ENCODE measurements at regions not wholly inside any gene's neighbourhood (a gene's known extent, or its start where the extent isn't known, plus 50 kb on each side); places are given as distances from the start of the nearest gene placed in this dataset.

- no peaks in the 10 kb centered on the region for H3K36me3 ChIP-seq (ENCODE audit: control insufficient read depth, insufficient read depth, low read length)
Observed at GRCh38 chr16:17983847-17984639, 352.5 kb downstream of the NPIPA8 start.

GRCh38 chr16:17983114-17983513, 353.4 kb downstream of the NPIPA8 start:
- Histone ChIP-seq H3K27ac (ENCODE audit: low read depth, low read length) (no peak overlapping the region), H3K4me3 (ENCODE audit: low read depth, low read length) (no peak overlapping the region), H3K36me3 (ENCODE audit: control insufficient read depth, insufficient read depth, low read length) (no peaks in the 10 kb centered on the region), H3K9me3 (ENCODE audit: control insufficient read depth, insufficient read depth, low read depth, low read length) (no peaks in the 10 kb centered on the region), H3K4me1 (ENCODE audit: control insufficient read depth, insufficient read depth, low read length) (no peaks in the 10 kb centered on the region), H3K9ac (ENCODE audit: low read length) (no peak overlapping the region), H3K27me3 (ENCODE audit: control insufficient read depth, insufficient read depth, low read length) (no peaks in the 10 kb centered on the region)

More at GRCh38 chr16:17983847-17984639, 352.5 kb downstream of the NPIPA8 start:
- no peak overlapping the region for H3K27ac ChIP-seq (ENCODE audit: low read depth, low read length)
- no peaks in the 10 kb centered on the region for H3K4me1 ChIP-seq (ENCODE audit: control insufficient read depth, insufficient read depth, low read length)
- no peak overlapping the region for H3K9ac ChIP-seq (ENCODE audit: low read length)
- no peaks in the 10 kb centered on the region for H3K27me3 ChIP-seq (ENCODE audit: control insufficient read depth, insufficient read depth, low read length)
- no peak overlapping the region for H3K4me3 ChIP-seq (ENCODE audit: low read depth, low read length)
- no peaks in the 10 kb centered on the region for H3K9me3 ChIP-seq (ENCODE audit: control insufficient read depth, insufficient read depth, low read depth, low read length)

GRCh38 chr16:17977260-17977659, 359.3 kb downstream of the NPIPA8 start:
- no peak overlapping the region for H3K27ac ChIP-seq (ENCODE audit: low read depth, low read length)
- no peaks in the 10 kb centered on the region for H3K36me3 ChIP-seq (ENCODE audit: control insufficient read depth, insufficient read depth, low read length)
- no peaks in the 10 kb centered on the region for H3K9me3 ChIP-seq (ENCODE audit: control insufficient read depth, insufficient read depth, low read depth, low read length)
- H3K4me3 ChIP-seq (ENCODE audit: low read depth, low read length) = no peak overlapping the region
- H3K27me3 ChIP-seq (ENCODE audit: control insufficient read depth, insufficient read depth, low read length) = no peaks in the 10 kb centered on the region
- H3K4me1 ChIP-seq (ENCODE audit: control insufficient read depth, insufficient read depth, low read length) = no peaks in the 10 kb centered on the region
- H3K9ac ChIP-seq (ENCODE audit: low read length) = no peak overlapping the region

GRCh38 chr16:17972460-17972943, 364.0 kb downstream of the NPIPA8 start:
- H3K9me3 ChIP-seq (ENCODE audit: control insufficient read depth, insufficient read depth, low read depth, low read length) = peaks cover 4% of the 10 kb centered on the region
- H3K4me3 ChIP-seq (ENCODE audit: low read depth, low read length) = no peak overlapping the region
- no peak overlapping the region for H3K27ac ChIP-seq (ENCODE audit: low read depth, low read length)
- H3K9ac ChIP-seq (ENCODE audit: low read length) = no peak overlapping the region
- no peaks in the 10 kb centered on the region for H3K36me3 ChIP-seq (ENCODE audit: control insufficient read depth, insufficient read depth, low read length)
- no peaks in the 10 kb centered on the region for H3K27me3 ChIP-seq (ENCODE audit: control insufficient read depth, insufficient read depth, low read length)
- H3K4me1 ChIP-seq (ENCODE audit: control insufficient read depth, insufficient read depth, low read length) = no peaks in the 10 kb centered on the region

- Histone ChIP-seq H3K27me3 (ENCODE audit: control insufficient read depth, insufficient read depth, low read length) (no peaks in the 10 kb centered on the region), H3K4me3 (ENCODE audit: low read depth, low read length) (no peak overlapping the region), H3K9me3 (ENCODE audit: control insufficient read depth, insufficient read depth, low read depth, low read length) (peaks cover 10% of the 10 kb centered on the region), H3K36me3 (ENCODE audit: control insufficient read depth, insufficient read depth, low read length) (no peaks in the 10 kb centered on the region), H3K27ac (ENCODE audit: low read depth, low read length) (no peak overlapping the region), H3K9ac (ENCODE audit: low read length) (no peak overlapping the region), H3K4me1 (ENCODE audit: control insufficient read depth, insufficient read depth, low read length) (no peaks in the 10 kb centered on the region)
Observed at GRCh38 chr16:17970816-17971331, 365.7 kb downstream of the NPIPA8 start.

- Histone ChIP-seq H3K36me3 (ENCODE audit: control insufficient read depth, insufficient read depth, low read length) (no peaks in the 10 kb centered on the region), H3K27me3 (ENCODE audit: control insufficient read depth, insufficient read depth, low read length) (no peaks in the 10 kb centered on the region), H3K9me3 (ENCODE audit: control insufficient read depth, insufficient read depth, low read depth, low read length) (peaks cover 10% of the 10 kb centered on the region), H3K4me1 (ENCODE audit: control insufficient read depth, insufficient read depth, low read length) (no peaks in the 10 kb centered on the region), H3K9ac (ENCODE audit: low read length) (no peak overlapping the region), H3K27ac (ENCODE audit: low read depth, low read length) (no peak overlapping the region), H3K4me3 (ENCODE audit: low read depth, low read length) (no peak overlapping the region)
Observed at GRCh38 chr16:17970157-17970765, 366.3 kb downstream of the NPIPA8 start.

- Histone ChIP-seq H3K36me3 (ENCODE audit: control insufficient read depth, insufficient read depth, low read length) (no peaks in the 10 kb centered on the region), H3K27ac (ENCODE audit: low read depth, low read length) (no peak overlapping the region), H3K27me3 (ENCODE audit: control insufficient read depth, insufficient read depth, low read length) (no peaks in the 10 kb centered on the region), H3K9ac (ENCODE audit: low read length) (no peak overlapping the region), H3K9me3 (ENCODE audit: control insufficient read depth, insufficient read depth, low read depth, low read length) (peaks cover 17% of the 10 kb centered on the region), H3K4me3 (ENCODE audit: low read depth, low read length) (no peak overlapping the region), H3K4me1 (ENCODE audit: control insufficient read depth, insufficient read depth, low read length) (no peaks in the 10 kb centered on the region)
Observed at GRCh38 chr16:17965133-17965900, 371.2 kb downstream of the NPIPA8 start.

GRCh38 chr16:17964196-17964595, 372.3 kb downstream of the NPIPA8 start:
- H3K36me3 ChIP-seq (ENCODE audit: control insufficient read depth, insufficient read depth, low read length) = no peaks in the 10 kb centered on the region
- no peak overlapping the region for H3K4me3 ChIP-seq (ENCODE audit: low read depth, low read length)
- H3K9me3 ChIP-seq (ENCODE audit: control insufficient read depth, insufficient read depth, low read depth, low read length) = peaks cover 21% of the 10 kb centered on the region
- no peaks in the 10 kb centered on the region for H3K4me1 ChIP-seq (ENCODE audit: control insufficient read depth, insufficient read depth, low read length)
- H3K27me3 ChIP-seq (ENCODE audit: control insufficient read depth, insufficient read depth, low read length) = no peaks in the 10 kb centered on the region
- no peak overlapping the region for H3K9ac ChIP-seq (ENCODE audit: low read length)
- H3K27ac ChIP-seq (ENCODE audit: low read depth, low read length) = no peak overlapping the region

GRCh38 chr16:17963185-17963836, 373.2 kb downstream of the NPIPA8 start:
- peaks cover 20% of the 10 kb centered on the region for H3K9me3 ChIP-seq (ENCODE audit: control insufficient read depth, insufficient read depth, low read depth, low read length)
- no peak overlapping the region for H3K9ac ChIP-seq (ENCODE audit: low read length)
- H3K4me1 ChIP-seq (ENCODE audit: control insufficient read depth, insufficient read depth, low read length) = no peaks in the 10 kb centered on the region
- H3K27ac ChIP-seq (ENCODE audit: low read depth, low read length) = no peak overlapping the region
- H3K27me3 ChIP-seq (ENCODE audit: control insufficient read depth, insufficient read depth, low read length) = no peaks in the 10 kb centered on the region
- no peak overlapping the region for H3K4me3 ChIP-seq (ENCODE audit: low read depth, low read length)
- H3K36me3 ChIP-seq (ENCODE audit: control insufficient read depth, insufficient read depth, low read length) = no peaks in the 10 kb centered on the region

GRCh38 chr16:17962726-17963125, 373.8 kb downstream of the NPIPA8 start:
- Histone ChIP-seq H3K36me3 (ENCODE audit: control insufficient read depth, insufficient read depth, low read length) (no peaks in the 10 kb centered on the region), H3K4me3 (ENCODE audit: low read depth, low read length) (no peak overlapping the region), H3K27me3 (ENCODE audit: control insufficient read depth, insufficient read depth, low read length) (no peaks in the 10 kb centered on the region), H3K4me1 (ENCODE audit: control insufficient read depth, insufficient read depth, low read length) (no peaks in the 10 kb centered on the region), H3K9me3 (ENCODE audit: control insufficient read depth, insufficient read depth, low read depth, low read length) (peaks cover 18% of the 10 kb centered on the region), H3K27ac (ENCODE audit: low read depth, low read length) (no peak overlapping the region), H3K9ac (ENCODE audit: low read length) (no peak overlapping the region)
